Upper lobe of left lung (tissue), 4 donors: ENCODE measurements at regions not wholly inside any gene's neighbourhood (a gene's known extent, or its start where the extent isn't known, plus 50 kb on each side); places are given as distances from the start of the nearest gene placed in this dataset.

Experiments used
- CTCF ChIP-seq, 6 experiments: fragments of 450-650 bp in 4 of 6; fragments of 200-600 bp in 2 of 6; sonication (generic) in 2 of 6; IDR thresholded peaks; one replicate each; pipeline ENCODE4 v1.5.1; 2016 to 2019; ENCODE audit warnings: antibody characterized with exemption in 6 of 6
- EP300 ChIP-seq, 4 donors: sonication (generic); formaldehyde crosslinking; IDR thresholded peaks; one replicate each; pipeline ENCODE4 v1.5.1; 2017; ENCODE audit warnings: antibody characterized with exemption in 4 of 4, control low read depth in 2 of 4
- POLR2A ChIP-seq, 4 donors: fragments of 450-650 bp; IDR thresholded peaks; one replicate each; pipeline ENCODE4 v1.5.1; 2016 to 2017; ENCODE audit warnings: antibody characterized with exemption in 4 of 4, mild to moderate bottlenecking in 2 of 4

GRCh38 chr10:62616885-62617590 is 187.5 kb upstream of the ADO start:
- TF ChIP-seq CTCF (IDR thresholded peaks at IDR 0.05) (no peak), POLR2A (IDR thresholded peaks at IDR 0.05) (no peak), EP300 (IDR thresholded peaks at IDR 0.05) (no peak)
